Left forelimb (tissue), 1 donor: ENCODE measurements at regions not wholly inside any gene's neighbourhood (a gene's known extent, or its start where the extent isn't known, plus 50 kb on each side); places are given as distances from the start of the nearest gene placed in this dataset.
"Not testable (repeated sequence)": the region's sequence is repeated elsewhere in the genome, so short reads cannot be mapped to it uniquely, and the experiment has no call there.

Experiments used
- DNase-seq: peaks from one replicate; pipeline ENCODE4 v3.0.0-alpha.2; 2018; ENCODE audit warnings: low spot score

- no peak for DNase-seq
Measured at GRCh38 chr2:226124548-226125011, 675.0 kb downstream of the IRS1 start.

GRCh38 chr2:226123300-226123699, 676.3 kb downstream of the IRS1 start:
- no peak for DNase-seq

DNA sequence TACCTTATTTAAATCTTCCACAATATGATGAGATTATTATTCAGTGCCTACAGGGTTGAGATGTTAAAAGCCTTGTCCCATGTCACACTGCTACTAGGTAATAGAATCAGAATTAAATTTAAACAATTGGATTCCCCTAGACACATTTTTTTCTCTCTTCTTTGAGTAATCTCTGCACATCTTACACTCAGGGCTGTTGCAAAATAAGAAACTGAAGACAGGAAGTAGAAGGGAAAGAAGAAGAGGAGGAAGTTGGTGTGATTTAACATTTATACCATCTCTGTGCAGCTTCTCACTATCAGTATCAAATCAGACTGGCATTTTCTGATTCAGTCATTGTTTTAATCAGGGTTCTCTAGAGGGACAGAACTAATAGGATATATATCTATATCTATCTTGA, 677.6 kb downstream of the IRS1 start:
- no peak for DNase-seq

- no peak for DNase-seq
Measured at GRCh38 chr2:226121046-226121738, 678.4 kb downstream of the IRS1 start.

DNA sequence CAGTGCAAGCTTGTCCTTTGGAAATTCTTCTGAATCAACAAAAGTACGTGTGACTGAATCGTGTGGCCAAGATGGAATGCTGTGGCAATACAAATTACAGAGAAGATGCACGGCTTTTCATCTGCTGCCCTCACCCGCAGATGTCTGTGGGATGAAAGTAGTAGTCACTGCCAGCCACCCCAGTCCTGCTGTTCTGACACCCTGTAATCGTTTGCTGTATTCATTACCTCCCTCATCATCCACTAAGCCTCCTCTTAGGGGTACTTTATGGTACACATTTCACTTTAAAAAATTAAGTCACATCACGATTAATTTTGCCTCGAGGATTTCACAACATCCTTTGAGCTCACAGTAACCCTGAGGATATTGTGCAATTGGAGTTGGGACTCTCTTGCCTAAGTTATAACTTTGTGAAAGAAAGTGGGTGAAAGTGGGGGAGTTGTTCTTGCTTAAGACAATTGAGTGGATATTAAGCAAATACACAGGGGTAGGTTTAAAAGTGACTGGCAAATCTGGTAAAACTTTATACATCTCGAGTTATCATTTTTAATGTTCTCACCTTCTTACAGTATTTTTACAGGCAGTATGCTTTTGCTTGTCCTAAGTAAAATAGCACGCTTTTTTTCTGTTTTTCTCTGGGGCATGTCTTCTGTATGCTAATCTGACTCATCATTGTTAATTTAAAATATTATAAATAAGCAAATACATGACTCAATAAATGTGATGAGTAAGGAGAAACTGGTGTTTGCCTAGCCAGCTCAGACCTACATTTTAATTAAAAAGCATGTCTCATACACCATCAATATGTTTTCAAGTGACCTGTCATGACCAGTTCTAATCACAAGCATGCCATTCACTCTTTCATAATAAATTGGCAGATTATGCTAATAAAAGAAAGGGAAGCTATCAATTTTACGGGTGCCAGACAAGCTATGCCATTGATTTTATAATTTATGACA, 680.9 kb downstream of the IRS1 start:
- no peak for DNase-seq

DNA sequence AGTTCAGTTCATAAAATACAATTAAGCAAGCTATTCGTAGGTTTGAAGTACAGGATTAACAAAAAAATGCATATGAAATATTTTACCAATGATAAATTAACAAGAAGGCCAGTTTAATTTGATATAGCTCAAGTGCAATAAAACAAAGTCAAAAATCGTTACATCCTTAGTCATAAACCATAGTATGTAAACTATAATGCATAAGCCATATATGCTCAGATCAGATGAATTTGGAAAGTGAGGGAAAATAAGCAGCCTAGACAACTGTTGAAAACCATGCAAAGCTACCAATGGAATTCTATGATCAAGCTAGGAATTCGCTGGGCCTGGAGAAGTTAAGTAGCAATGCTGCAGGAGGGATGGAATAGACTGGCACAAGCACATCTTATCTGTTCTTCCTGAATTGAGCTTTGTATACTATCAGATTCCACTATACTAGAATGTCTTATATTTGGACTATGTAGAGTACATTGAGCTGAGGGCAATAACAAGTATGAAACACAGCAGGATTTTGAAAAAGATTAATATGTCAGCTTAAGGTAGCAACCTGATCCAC, 682.0 kb downstream of the IRS1 start:
- DNase-seq = no peak

DNA sequence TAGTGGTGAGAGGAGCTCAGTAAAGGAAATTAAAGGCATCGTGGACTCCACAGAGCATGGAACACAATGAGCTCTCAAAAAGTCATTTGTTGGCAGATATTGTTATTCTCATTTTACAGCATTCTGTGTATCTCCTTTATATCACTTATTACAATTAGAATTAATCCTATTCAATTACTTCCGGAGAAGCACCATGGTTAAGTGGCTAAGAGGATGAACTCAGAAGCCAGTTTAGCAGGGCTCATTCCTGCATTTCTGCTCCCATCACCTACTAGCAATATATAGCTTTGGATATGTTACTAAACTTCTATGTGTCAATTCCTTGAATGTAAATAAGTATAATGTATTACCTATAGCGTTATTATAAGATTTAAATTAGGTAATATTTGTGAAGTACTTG, 683.3 kb downstream of the IRS1 start:
- DNase-seq = no peak

- no peak for DNase-seq
Measured at GRCh38 chr2:226115832-226116200, 683.8 kb downstream of the IRS1 start.

- no peak for DNase-seq
Measured at GRCh38 chr2:226115102-226115831, 684.4 kb downstream of the IRS1 start.

- no peak for DNase-seq
Measured at GRCh38 chr2:226114436-226114835, 685.2 kb downstream of the IRS1 start.

DNA sequence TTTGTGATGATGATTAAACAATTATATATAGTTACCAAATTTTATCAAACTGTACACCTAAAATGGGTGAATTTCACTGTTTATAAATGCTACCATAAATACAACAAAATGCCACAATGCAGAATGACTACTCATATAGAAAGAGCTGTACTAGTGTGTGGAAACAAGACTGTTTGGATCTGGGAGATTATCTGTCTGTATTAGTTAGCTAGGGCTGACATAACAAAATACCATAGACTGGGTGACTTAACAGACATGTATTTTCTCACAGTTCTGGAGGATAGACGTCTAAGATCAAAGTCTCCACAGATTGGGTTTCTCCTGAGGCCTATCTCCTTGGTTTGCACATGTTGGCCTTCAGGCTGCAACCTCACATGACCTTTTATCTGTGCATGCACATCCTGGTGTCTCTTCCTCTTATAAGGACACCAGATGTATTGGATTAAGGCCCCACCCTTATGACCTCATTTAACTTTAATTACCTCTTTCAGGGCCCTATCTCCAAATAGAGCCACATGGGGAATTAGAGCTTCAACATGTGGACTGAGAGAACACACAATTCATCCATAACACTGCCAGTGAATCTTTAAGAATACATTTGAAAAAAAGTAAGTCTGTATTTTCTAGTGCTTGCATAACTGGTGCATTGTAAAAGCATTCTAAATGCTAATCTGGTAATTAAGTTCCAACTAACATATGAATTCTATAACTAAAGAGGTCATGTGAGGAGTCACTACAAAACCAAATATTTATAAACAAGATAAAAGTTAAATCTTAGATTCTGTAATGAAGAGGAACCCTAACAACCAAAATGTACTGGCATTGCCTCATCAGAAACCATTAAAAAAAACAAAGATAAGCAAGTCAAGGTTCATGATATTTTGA, 699.6 kb downstream of the NYAP2 start:
- no peak for DNase-seq

DNA sequence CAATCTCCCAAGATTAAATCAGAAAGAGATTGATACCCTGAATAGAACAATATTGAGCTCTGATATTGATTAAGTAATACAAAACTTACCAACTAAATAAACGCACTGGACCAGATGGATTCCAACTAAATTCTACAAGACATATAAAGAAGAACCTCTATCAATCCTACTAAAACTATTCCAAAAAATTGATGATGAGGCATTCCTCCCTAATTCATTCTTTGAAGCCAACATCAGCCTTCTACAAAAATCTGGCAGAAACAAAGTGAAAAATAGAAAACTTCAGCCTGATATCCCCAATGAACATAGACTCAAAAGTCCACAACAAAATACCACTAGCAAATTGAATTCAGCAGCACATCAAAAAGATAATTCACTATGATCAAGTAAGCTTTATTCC, 695.5 kb downstream of the NYAP2 start:
- DNase-seq = no peak

DNA sequence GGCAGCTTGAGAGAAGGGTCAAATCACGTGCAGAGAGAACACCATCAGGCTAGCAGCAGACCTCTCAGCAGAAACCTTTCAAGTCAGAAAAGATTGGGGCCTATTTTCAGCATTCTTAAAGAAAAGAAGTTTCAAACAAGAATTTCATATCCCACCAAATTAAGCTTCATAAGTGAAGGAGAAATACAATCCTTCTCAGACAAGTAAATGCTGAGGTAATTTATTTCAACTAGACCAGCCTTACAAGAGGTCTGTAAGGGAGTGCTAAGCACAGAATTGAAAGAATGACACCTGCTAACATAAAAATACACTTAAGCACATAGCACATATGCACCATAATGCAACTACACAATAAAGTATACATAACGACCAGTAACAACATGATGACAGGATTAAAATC, 693.9 kb downstream of the NYAP2 start:
- DNase-seq = no peak

GRCh38 chr2:226088366-226088674, 688.8 kb downstream of the NYAP2 start:
- DNase-seq = no peak

DNA sequence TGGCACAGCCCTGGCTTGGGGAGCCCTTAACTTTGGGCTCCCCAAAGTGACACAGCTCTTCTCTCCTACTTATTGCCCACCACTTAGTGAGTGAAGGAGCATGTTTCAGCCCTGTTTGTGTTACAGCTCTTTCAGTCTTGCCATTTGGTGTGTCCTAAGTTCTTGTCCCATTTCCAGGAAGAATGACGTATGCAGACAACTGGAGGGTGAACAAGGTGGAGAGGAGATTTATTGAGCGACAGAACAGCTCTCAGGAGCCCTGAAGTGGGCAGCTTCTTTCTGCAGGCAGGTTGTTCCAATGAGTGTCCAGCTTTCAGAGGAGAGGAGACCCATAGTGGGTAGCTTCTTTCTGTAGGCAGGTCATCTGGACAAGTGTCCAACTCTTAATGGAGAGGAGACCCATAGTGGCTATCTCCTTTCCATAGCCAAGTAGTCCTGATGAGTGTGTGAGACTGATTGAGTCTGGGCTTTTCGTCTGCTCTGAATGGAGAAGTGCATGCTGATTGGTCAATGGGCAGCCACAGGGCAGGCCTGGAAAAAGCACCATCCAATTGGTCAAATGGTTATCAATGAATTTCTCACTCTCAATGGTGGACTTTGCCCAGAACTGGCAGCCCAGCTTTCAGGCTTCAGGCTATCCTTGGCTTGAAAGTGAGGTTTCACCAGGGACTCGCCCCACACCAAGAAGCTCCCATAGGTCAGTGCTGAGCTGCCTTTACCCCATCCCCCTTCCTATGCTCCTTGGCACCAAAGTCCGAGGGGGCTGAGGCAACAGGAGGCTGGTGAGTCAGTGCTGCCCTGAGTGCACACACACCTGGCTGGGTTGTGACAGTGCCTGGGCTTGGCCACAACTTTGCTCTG, 688.2 kb downstream of the NYAP2 start:
- DNase-seq = no peak

DNA sequence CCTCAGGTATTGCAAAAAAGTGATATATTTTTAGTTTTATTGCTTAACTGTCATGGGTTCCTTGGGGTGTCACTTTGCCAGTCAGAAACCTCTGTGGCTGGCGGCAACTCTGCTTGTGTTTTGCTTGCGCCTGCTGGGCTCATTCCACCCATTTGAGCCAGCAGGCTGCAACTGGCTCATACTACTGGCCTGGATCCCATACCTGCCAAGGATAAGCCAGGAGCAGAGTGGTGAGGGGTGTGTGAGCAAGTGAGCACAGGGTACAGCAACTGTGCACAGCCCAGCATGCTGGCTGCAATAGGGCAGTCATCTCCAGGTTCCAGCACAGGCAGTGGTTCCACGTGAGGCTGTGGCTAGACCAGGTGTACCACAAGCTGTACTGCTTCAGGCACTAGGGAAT, 687.5 kb downstream of the NYAP2 start:
- no peak for DNase-seq

DNA sequence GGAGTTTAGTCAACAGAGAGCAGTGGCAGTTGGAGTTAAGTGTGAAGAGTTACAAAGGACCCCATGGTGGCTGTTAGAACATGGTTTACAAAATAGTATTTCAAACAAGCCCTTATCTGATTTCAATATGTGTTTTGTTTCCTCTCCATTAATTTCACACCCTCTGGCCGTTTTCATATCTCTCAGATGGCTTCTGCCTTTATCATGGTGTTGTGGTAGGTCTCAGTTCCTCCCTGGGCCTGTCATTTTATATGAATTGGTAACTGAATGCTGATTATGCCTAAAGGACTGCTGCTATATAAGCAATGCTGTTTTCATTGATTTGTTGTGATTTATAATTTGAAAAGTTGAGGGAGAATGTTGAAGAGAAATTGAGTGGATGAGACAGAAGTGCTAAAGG, 686.7 kb downstream of the NYAP2 start:
- DNase-seq = no peak

DNA sequence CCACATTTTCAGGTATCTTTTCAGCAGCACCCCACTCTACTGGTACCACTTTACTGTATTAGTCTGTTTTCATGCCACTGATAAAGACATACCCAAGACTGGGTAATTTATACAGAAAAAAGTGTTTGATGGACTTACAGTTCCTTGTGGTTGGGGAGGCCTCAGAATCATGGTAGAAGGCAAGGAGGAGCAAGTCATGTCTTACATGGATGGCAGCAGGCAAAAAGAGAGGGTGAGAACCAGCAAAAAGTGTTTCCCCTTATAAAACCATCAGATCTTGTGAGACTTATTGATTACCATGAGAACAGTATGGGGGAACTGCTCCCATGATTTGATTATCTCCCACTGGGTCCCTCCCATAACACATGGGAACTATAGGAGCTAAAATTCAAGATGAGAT, 685.9 kb downstream of the NYAP2 start:
- DNase-seq = not testable (repeated sequence)

DNA sequence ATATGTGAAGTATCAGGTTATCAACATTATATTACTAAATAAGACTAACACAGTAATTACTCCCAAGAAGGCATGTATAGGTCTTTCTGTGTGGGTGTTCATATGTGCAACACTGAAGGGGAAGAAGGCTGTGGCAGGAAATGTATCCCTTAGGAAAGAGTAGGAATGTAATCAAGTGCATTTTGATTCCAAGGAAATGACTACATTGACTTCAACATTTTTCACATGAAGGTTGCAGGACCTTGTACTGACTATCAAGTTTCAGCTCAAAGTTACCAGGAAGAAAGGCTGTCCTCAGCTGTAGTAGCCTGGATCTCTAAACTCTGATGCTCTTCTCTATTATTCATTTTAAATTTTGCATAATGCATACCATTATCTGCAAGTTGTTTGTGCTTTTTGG, 680.8 kb downstream of the NYAP2 start:
- DNase-seq = no peak

GRCh38 chr2:226079671-226080181, 680.2 kb downstream of the NYAP2 start:
- no peak for DNase-seq
